Occipital lobe (tissue), 1 donor: ENCODE measurements at regions not wholly inside any gene's neighbourhood (a gene's known extent, or its start where the extent isn't known, plus 50 kb on each side); places are given as distances from the start of the nearest gene placed in this dataset.

Experiments
- DNase-seq: peaks from one replicate; lab custom pipeline; 2025; lab: John Stamatoyannopoulos, UW

DNA sequence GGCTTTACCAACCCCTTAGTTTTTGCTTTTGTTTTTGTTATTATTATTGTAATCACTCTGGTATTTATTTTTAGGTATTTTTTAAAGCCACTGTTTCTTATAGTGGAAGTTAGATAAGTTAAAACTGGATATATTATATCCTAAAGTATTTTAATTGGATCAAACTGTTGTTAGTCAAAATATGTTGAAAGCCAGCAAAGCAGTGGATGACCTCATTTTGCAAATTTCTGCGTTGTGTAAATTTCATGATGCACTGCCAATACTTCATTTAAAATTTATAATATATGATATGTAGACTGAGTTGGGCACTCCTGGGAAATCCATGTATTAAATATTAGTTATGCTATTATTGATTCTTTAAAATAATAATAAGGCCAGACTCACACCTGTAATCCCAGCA lies 661.7 kb upstream of the NRXN1 start:
- no peak for DNase-seq

DNA sequence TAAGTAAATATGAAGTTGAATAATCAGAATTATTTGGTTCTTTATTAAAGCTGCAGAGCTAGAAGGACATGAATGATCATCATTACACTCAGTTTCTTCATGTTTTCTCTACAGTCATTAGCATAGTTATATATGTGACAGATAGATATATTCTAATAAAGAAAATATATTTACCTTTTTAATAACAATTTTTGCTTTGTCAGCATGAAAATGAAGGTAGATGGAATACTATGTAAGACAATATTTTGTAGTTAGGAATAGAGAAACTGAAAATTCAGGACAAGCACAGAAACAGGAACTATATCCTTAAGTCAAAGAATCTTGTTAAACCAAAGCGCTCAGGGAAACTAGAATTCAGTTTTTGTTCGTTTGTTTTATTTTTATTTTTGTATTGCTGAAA lies 649.9 kb upstream of the NRXN1 start:
- no peak for DNase-seq

DNA sequence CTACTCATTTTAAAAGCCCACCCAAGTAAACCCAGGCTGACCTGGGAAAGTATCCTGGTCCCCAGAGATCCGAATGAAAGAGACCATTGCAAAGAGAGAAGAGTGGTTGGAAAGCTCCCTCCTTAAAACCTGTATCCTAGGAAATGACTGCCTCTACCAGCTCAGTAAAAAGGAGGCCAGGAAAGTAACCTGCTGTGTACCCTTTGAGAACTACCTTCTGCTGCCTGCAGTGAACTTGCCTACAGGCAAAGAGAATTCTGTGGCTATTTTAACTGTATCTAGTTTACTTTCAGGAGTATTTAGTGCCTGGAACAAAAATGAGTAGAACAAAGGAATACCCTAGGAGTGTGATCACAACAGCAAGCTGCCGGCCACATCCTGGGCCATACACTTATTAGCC lies 641.7 kb upstream of the NRXN1 start:
- DNase-seq = no peak

DNA sequence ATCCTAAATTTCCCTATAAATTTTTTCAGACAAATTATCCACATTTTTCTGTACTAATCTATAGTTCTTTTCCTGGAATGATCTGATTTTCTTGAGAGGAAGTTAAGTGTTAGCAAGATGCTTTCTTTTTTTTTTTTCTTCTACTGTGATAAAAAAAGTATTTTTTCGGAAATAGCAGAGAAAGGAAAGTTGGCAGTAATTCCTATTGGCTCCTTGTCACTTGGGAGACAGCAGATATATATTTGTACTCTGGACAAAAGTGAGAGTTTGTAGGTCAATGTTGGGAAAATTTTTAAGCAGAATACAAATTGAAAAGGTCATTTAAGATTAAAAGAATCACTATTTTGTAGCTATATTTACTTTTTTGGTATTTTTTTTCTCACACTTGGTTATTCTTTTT lies 635.7 kb upstream of the NRXN1 start:
- DNase-seq = no peak

- no peak for DNase-seq
These were observed 630.3 kb upstream of the NRXN1 start for GRCh38 chr2:51662187-51662586.

DNA sequence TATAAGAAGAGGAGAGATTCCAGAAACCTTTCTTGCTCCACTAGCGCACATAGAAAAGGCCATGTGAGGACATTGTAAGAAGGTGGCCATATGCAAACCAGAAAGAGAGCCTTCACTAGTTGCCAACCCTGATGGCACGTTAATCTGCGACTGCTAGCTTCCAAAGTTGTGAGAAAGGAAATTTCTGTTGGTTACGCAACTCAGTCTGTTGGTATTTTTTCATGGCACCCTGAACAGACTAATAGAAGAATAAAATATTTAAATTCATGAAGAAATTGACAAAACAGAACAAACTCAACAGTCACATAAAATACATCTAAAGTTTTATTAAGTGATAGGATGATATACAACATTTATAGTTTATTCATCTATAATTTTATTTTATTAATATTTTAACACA lies 625.9 kb upstream of the NRXN1 start:
- no peak for DNase-seq

DNA sequence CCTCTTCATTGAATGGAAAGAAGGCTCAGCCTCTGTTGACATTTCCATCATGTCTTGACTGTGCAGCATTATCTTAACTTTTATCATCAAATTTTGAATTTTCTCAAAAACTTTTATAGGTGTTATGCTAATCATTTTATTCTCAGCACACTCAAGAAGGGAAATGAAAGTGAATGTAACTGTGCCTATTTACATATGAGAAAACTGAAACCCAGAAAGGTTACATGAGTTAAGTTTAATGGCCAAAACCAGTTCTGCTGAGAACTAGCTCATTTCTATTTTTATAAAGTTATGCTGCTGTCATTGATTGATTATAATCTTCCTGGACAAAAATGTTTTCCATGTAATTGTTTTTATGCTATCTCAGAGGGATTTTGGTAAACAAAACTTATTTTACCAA lies 618.8 kb upstream of the NRXN1 start:
- no peak for DNase-seq

DNA sequence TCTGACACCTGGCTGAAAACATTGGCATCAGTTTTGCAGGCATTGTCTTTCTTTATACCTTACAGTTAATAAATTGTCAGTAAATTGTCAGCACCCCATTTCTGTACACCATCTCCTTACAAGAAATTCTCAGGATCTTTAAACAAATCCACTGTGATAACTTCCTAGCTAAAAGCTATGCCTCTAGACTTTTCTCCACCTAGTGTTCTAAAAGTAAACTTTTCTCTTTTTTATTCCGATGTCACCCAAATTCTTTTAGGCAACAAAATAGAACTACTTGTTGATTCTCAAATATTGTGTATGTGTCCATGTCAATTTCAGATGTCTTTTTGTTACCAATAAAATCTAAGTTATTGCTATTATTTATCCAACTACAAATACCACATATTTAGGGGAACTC lies 617.4 kb upstream of the NRXN1 start:
- no peak for DNase-seq

DNA sequence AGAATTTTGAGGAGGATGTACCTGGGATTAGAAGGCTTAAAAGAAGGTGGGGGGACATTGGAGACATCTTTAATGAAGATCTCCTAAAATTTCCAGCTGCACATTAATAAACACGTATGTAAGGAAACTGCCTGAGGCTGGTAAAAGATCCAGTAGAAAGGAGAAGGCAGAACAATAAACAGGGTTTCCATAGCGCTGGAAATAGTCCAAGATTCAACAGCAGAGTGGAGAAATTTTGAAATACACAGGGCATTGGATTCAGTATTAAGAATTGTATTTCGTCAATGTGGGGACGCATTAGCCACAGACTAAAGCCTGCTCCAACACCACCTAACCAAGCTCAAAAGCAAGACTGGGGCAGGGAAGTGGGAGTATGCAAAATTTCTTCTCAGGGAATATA lies 606.9 kb upstream of the NRXN1 start:
- DNase-seq = no peak

DNA sequence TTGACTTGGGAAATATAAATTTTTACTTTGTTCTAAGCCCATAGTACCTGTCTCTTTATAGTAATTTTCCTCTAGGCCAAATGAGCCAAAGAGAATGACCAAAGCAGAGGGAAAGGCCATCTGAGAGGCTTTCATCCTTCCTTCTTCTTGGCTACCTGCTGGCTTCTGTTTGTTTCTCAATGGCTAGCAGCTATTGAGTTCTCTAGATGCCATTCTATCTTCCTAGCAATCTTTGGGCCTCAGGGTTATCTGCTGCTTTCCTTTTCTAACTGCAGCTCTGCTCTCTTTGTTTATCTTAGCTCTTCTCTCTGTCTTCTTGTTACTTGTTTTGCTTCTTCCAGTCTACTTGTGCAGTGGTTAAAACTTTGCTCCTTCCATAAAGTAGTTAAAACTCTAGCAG lies 601.1 kb upstream of the NRXN1 start:
- no peak for DNase-seq

DNA sequence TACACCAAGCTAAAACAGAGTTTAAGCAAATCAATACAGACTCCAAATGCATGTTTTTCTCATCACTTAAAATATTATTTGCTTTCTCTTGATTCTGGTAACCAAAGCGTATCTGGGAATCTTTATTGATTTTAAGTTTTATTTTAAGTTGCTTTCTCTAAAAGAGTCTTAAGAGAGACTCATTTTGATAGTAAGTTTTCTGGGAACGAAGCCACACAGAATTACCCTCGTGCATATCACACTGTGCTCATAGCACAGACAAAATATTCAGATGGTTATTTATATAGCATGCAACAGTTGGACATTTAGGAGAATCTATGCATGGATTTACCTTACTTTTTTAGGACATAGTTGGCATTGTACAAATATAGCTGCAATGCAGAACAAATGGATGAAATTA lies 597.5 kb upstream of the NRXN1 start:
- DNase-seq = no peak

- DNase-seq = no peak
These were observed 597.0 kb upstream of the NRXN1 start for GRCh38 chr2:51628917-51629316.

- no peak for DNase-seq
These were observed 593.1 kb upstream of the NRXN1 start for GRCh38 chr2:51624995-51625394.

GRCh38 chr2:51620796-51621195 lies 588.9 kb upstream of the NRXN1 start:
- no peak for DNase-seq

GRCh38 chr2:51619961-51620360 lies 588.0 kb upstream of the NRXN1 start:
- no peak for DNase-seq

DNA sequence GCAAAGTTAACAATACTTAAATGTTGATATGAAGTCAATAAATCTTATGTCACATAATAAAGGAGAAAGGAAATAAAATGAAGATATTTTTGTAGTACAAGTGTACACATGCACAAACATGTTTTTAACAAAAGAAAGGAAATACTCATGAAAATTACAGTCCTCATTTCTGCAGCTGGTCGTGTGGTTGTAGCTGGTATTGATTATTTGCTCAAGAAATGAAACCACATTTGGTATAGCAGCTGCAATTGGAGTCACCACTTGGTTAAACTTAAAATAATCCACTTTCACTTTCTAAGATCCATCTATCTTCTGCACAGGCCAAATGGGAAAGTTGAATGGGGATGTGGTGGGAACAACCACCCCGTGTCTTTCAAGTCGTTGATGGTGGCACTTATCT lies 580.5 kb upstream of the NRXN1 start:
- DNase-seq = no peak

DNA sequence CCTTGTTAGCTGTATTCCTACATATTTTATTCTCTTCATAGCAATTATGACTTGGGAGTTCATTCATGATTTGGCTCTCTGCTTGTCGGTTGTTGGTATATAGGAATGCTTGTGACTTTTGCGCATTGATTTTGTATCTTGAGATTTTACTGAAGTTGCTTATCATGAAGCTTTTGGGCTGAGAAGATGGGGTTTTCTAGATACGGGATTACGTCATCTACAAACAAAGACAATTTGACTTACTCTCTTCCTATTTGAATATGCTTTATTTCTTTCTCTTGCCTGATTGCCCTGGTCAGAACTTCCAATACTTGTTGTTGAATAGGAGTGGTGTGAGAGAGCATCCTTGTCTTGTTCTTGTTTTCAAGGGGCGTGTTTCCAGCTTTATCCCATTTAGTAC lies 569.8 kb upstream of the NRXN1 start:
- no peak for DNase-seq

DNA sequence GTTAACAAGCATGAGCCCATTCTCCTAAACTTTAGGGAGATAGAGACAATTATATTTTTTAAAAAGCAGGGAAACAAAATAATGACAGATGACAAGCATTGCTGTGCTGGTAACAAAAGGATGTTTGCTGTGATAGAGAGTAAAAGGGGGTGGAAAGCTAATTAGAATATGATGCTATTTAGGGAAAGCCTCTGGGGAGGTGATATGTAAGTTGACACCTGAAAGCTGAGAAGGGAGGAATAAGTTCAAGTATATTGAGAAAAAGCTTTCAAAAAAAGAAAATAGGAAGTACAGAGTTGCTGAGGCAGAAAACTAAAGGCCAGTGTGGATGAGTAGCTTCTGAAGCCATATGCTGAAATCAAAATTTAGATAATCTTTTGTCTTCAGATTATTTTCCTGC lies 565.2 kb upstream of the NRXN1 start:
- DNase-seq = no peak

DNA sequence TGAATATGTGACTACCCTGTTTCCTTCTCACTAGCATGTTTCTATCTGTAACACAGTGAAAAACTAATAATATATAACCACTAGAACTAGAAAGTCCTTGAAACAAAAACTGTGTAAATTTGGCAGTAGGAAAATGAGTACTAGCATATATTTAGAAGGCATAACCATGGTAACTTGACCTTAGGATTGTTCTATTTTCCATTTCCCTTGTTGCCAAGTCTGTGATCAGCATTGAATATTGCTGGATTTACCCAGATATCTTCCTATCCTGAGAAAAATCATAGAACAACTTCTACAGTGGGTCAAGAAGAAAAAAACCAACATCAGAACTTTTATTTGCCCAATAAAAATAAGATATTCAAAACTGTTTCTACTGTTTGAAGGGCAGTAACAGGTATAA lies 563.9 kb upstream of the NRXN1 start:
- DNase-seq = no peak

DNA sequence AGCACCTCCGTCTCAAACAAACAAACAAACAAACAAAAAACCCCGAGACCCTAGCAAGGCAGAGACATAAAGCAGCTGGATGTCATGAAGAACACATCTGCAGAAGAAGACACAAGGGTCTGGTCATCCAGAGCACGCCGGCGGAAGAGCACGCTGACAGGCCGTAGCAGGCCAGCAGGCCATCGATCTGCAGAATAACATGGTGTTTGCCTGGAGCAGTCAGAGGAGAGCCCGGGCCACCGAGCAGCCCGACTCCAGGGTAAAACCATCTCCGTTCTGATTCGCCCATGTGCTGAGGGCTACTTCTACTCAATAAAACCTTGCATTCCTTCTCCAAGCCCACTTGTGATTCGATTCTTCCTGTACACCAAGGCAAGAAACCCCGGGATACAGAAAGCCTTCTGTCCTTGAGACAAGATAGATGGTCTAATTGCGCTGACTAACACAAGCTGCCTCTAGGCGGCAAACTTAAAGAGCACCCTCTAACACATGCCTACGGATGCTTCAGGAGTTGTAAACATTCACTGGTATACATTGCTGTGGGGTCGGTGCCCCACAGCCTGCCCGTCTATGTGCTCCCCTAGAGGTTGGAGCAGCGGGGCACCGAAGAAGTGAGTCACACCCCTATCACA lies 549.8 kb upstream of the NRXN1 start:
- no peak for DNase-seq

DNA sequence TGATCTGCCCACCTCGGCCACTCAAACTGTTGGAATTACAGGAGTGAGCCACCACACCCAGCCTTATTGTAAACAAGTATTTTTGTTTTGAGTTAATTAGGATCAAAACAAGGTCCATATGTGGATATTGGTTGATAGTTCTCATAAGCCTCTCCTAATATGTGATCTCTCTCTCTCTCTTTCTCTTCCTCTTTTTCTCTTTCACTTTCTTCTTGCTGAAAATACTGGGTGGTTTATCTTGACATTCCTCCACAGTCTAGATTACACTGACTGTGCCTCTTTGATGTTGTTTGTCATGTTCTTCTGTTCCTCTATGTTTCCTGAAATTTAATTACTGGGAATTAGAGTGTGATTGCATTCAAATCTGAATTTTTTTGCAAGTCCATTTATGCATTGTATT lies 547.5 kb upstream of the NRXN1 start:
- no peak for DNase-seq

DNA sequence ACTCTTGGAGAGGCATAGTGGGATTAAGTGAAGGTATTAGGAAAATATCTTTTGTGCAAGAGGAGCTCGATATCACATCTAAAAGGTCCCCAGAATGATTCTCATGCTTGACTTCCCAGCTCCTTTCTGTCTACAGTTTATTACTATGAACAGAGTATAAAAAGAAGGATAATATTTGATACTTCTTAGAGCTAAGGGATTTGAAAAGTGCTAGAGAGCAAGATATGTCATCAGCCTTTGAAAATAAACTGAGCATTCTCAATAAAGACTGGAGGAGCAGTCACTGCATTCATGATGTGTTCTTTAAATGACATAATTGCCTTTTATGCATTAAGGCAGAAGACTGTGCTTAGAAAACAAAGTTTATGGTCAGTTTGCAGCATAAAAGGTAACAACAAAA lies 543.2 kb upstream of the NRXN1 start:
- no peak for DNase-seq

DNA sequence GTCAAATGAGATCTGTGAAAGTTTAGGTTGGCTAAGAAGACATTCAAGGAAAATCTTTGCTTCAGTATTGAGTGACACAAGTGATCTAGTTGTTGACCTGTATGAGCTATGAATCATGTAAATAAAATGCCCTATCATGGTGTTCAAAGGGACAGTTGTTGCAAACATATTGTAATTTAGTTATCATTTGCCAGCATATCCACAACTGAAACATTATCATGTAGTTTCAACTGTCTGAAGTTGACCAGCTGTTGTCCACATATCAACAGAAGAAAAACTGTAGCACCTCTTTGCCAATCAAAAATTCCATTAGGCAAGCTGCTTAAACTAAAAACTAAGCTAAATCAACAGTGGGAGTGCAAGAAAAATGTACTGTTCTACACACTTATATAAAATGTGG lies 527.1 kb upstream of the NRXN1 start:
- no peak for DNase-seq

DNA sequence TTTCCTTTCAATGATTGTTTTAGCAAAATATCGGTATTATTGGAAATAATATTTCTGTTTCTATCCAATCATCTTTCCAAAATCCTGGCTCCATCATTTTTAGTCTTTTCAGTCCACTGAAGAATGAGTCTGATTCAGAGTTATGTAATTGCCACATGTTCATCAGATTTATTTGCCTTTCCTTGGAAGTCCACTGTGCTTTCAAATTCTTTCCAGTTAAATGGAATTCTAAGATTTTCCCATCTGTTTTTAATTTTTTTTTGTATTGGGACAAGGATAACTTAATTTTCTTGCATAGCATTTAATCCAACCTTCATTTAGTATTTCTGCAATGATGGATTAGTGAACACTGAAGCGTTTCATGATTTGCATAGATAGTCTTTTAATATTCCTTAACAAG lies 521.5 kb upstream of the NRXN1 start:
- DNase-seq = no peak
